ENCODE measurements at regions not wholly inside any gene's neighbourhood (a gene's known extent, or its start where the extent isn't known, plus 50 kb on each side); places are given as distances from the start of the nearest gene placed in this dataset.

DNA sequence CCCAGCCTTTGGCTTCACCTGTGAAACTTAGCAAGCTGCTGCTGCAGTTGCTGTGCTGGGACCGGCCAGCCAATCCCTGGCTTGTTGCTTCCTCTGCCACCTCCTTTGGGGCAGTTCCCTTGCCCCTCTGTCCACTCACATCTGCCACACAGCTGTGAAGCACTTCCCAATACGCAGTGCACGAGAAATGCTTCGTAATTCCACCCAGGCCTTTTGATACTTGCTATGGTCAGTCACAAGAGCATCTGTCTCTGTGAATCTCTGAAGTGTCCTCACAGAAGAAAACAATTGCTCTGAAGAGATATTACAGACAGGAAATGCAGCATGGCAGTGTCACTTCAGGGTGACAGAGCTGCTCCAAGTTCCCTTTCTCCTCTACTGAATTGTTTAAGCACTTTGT, 208.5 kb downstream of the PTEN start:
- no peak overlapping the region for H3K9ac ChIP-seq (ENCODE audit: low read length)
- H3K4me3 ChIP-seq (ENCODE audit: control extremely low read depth in 1 of 5, extremely low read depth in 1 of 5, insufficient read depth in 1 of 5, low read depth in 2 of 5, low read length in 4 of 5): no peak overlapping the region
- H3K4me1 ChIP-seq (ENCODE audit: control insufficient read depth in 2 of 2, insufficient read depth in 2 of 2, low read length in 2 of 2): peaks cover 67% of the 10 kb centered on the region in 2 donors
- no peaks in the 10 kb centered on the region for H4K20me1 ChIP-seq (ENCODE audit: control insufficient read depth, insufficient read depth, low read length, poor library complexity, severe bottlenecking)
- no peaks in the 10 kb centered on the region for H3K36me3 ChIP-seq (replicated peaks in 1 of 2; ENCODE audit: control extremely low read depth in 1 of 2, control insufficient read depth in 1 of 2, extremely low read depth in 1 of 2, insufficient read depth in 2 of 2, low read length in 1 of 2)
- CTCF ChIA-PET: no interaction called here
- peak overlapping the region; percentile 20 for H2AFZ ChIP-seq (ENCODE audit: insufficient read depth, low read depth, low read length, poor library complexity, severe bottlenecking)
- 80% methylated on average over 4 of the region's 4 CpGs for WGBS (ENCODE audit: insufficient coverage)
- H3K4me2 ChIP-seq (replicated peaks; ENCODE audit: low read depth, low read length, poor library complexity, severe bottlenecking): peak overlapping the region; percentile 18
- TF ChIP-seq CTCF (IDR thresholded peaks at IDR 0.05) (no peak), EZH2 (IDR thresholded peaks at IDR 0.05; ENCODE audit: borderline replicate concordance, insufficient read depth, low read depth, low read length, poor library complexity, severe bottlenecking) (no peak)
- H3K27me3 ChIP-seq (replicated peaks in 1 of 4; ENCODE audit: control extremely low read depth in 1 of 4, control insufficient read depth in 3 of 4, insufficient read depth in 4 of 4, low read length in 3 of 4): no peaks in the 10 kb centered on the region
- H3K4me3 Mint-ChIP-seq: peak overlapping the region; percentile 65
- H3K27me3 Mint-ChIP-seq: no peaks in the 10 kb centered on the region
- peaks cover 64% of the 10 kb centered on the region for H3K4me1 Mint-ChIP-seq
- H3K79me2 ChIP-seq (ENCODE audit: control insufficient read depth, insufficient read depth, low read length): no peaks in the 10 kb centered on the region
- POLR2A ChIA-PET: interaction anchor here (1.0 kb wide), 1 partner anchor 11 kb away, joined by 3 read pairs; no protein-coding TSS in a partner anchor
- H3K9me3 Mint-ChIP-seq (ENCODE audit: insufficient read depth): no peaks in the 10 kb centered on the region
- peak overlapping the region; percentile 35 for H3K27ac Mint-ChIP-seq
- H3K27ac ChIP-seq (ENCODE audit: low read length in 2 of 2): no peak overlapping the region
- intact Hi-C loops (cut with micrococcal nuclease): no loop called here
- no peak for DNase-seq
- peaks cover 0 to 3% (median 0%) of the 10 kb centered on the region in 3 donors for H3K9me3 ChIP-seq (ENCODE audit: control extremely low read depth in 1 of 3, control insufficient read depth in 2 of 3, insufficient read depth in 1 of 3, low read length in 2 of 3)
- no peak for ATAC-seq (ENCODE audit: low read depth)

- no peak overlapping the region for H3K4me2 ChIP-seq (replicated peaks; ENCODE audit: low read depth, low read length, poor library complexity, severe bottlenecking)
- H3K4me1 Mint-ChIP-seq: peaks cover 46% of the 10 kb centered on the region
- H3K9me3 Mint-ChIP-seq (ENCODE audit: insufficient read depth): no peaks in the 10 kb centered on the region
- no peak overlapping the region for H3K27ac ChIP-seq (ENCODE audit: low read length in 2 of 2)
- no peak overlapping the region for H2AFZ ChIP-seq (ENCODE audit: insufficient read depth, low read depth, low read length, poor library complexity, severe bottlenecking)
- H3K4me1 ChIP-seq (ENCODE audit: control insufficient read depth in 2 of 2, insufficient read depth in 2 of 2, low read length in 2 of 2): peaks cover 49% of the 10 kb centered on the region in 2 donors
- TF ChIP-seq CTCF (IDR thresholded peaks at IDR 0.05): no peak
- TF ChIP-seq EZH2 (IDR thresholded peaks at IDR 0.05; ENCODE audit: borderline replicate concordance, insufficient read depth, low read depth, low read length, poor library complexity, severe bottlenecking): no peak
- no peaks in the 10 kb centered on the region for H3K27me3 Mint-ChIP-seq
- no peak overlapping the region for H3K4me3 Mint-ChIP-seq
- no peak overlapping the region for H3K27ac Mint-ChIP-seq
- WGBS (ENCODE audit: insufficient coverage): 100% methylated on average over 2 of the region's 4 CpGs
- no peak overlapping the region for H3K4me3 ChIP-seq (ENCODE audit: control extremely low read depth in 1 of 5, extremely low read depth in 1 of 5, insufficient read depth in 1 of 5, low read depth in 2 of 5, low read length in 4 of 5)
- no peak for DNase-seq
- ChIA-PET POLR2A (no interaction called here), CTCF (interaction anchor here (1.4 kb wide), 1 partner anchor 40 kb away, joined by 5 read pairs; no protein-coding TSS in a partner anchor)
- intact Hi-C loops (cut with micrococcal nuclease): no loop called here
- no peaks in the 10 kb centered on the region for H4K20me1 ChIP-seq (ENCODE audit: control insufficient read depth, insufficient read depth, low read length, poor library complexity, severe bottlenecking)
- H3K27me3 ChIP-seq (replicated peaks in 1 of 4; ENCODE audit: control extremely low read depth in 1 of 4, control insufficient read depth in 3 of 4, insufficient read depth in 4 of 4, low read length in 3 of 4): no peaks in the 10 kb centered on the region
- no peaks in the 10 kb centered on the region for H3K36me3 ChIP-seq (replicated peaks in 1 of 2; ENCODE audit: control extremely low read depth in 1 of 2, control insufficient read depth in 1 of 2, extremely low read depth in 1 of 2, insufficient read depth in 2 of 2, low read length in 1 of 2)
- H3K9ac ChIP-seq (ENCODE audit: low read length): no peak overlapping the region
- no peaks in the 10 kb centered on the region for H3K9me3 ChIP-seq (ENCODE audit: control extremely low read depth in 1 of 3, control insufficient read depth in 2 of 3, insufficient read depth in 1 of 3, low read length in 2 of 3)
- H3K79me2 ChIP-seq (ENCODE audit: control insufficient read depth, insufficient read depth, low read length): no peaks in the 10 kb centered on the region
- no peak for ATAC-seq (ENCODE audit: low read depth)
Measured at GRCh38 chr10:88073682-88074081, 210.3 kb downstream of the PTEN start.

All from B cell (primary cell).